ENCODE measurements at regions not wholly inside any gene's neighbourhood (a gene's known extent, or its start where the extent isn't known, plus 50 kb on each side); places are given as distances from the start of the nearest gene placed in this dataset.

- POLR2A ChIA-PET (ENCODE audit: unreplicated experiment), result interaction anchor here (0.5 kb wide), 1 partner anchor 280 kb away, joined by 4 read pairs; no protein-coding TSS in a partner anchor
- Histone ChIP-seq H3K4me2 (ENCODE audit: low read length) (no peak overlapping the region), H3K9me2 (replicated peaks; ENCODE audit: low read length) (no peaks in the 10 kb centered on the region), H3K79me2 (ENCODE audit: low read length) (no peaks in the 10 kb centered on the region), H3K4me1 (ENCODE audit: insufficient read depth, low read length) (peaks cover 45% of the 10 kb centered on the region), H3K9ac (ENCODE audit: low read length) (no peak overlapping the region), H3K9me3 (ENCODE audit: low read length) (no peaks in the 10 kb centered on the region), H3K4me3 (ENCODE audit: low read length) (no peak overlapping the region), H4K20me1 (ENCODE audit: low read length) (no peaks in the 10 kb centered on the region), H2AFZ (ENCODE audit: low read length) (no peak overlapping the region), H3K27ac (ENCODE audit: low read length) (no peak overlapping the region), H3K27me3 (ENCODE audit: low read length) (no peaks in the 10 kb centered on the region), H3F3A (ENCODE audit: low read length, unreplicated experiment) (no peaks in the 10 kb centered on the region), H3K36me3 (ENCODE audit: low read depth, low read length) (no peaks in the 10 kb centered on the region)
- BruUV-seq (replicated peaks), result no TSS peak
- intact Hi-C loops (cut with micrococcal nuclease), result loop anchor here (2.0 kb wide), 2 partner anchors 37 to 277 kb away; no protein-coding TSS in a partner anchor
- CTCF ChIA-PET, result no interaction called here
- no peak for DNase-seq
- TF ChIP-seq EZH2phosphoT487 (IDR thresholded peaks at IDR 0.05; ENCODE audit: borderline replicate concordance, low read length), result no peak
- no peak for ATAC-seq
These were observed 212.3 kb upstream of the FGF13 start for GRCh38 chrX:138923805-138924204.

DNA sequence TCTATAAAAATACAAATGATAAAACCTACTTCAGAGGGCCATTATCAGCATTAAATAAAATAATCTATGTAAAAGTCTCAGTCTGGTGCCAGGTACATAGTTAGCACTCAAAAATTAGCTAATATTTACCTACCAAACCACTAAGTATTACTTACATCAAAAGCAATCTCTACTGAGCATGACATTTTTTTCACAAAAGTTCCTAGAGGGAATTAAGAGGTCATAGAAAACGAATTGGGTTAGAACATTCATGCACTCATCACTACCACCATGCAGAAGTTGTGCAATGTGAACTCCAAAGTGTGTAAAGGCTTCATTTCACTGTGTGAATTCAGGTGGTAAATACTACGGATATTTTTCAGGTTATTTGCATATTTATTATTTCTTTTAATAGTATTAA is 209.5 kb upstream of the FGF13 start:
- no peak for ATAC-seq
- H3K4me3 ChIP-seq (ENCODE audit: low read length), result no peak overlapping the region
- TF ChIP-seq EZH2 (IDR thresholded peaks at IDR 0.05; ENCODE audit: low read length, unreplicated experiment) (no peak), EZH2phosphoT487 (IDR thresholded peaks at IDR 0.05; ENCODE audit: borderline replicate concordance, low read length) (no peak)
- TF ChIP-seq, protein P1, sequence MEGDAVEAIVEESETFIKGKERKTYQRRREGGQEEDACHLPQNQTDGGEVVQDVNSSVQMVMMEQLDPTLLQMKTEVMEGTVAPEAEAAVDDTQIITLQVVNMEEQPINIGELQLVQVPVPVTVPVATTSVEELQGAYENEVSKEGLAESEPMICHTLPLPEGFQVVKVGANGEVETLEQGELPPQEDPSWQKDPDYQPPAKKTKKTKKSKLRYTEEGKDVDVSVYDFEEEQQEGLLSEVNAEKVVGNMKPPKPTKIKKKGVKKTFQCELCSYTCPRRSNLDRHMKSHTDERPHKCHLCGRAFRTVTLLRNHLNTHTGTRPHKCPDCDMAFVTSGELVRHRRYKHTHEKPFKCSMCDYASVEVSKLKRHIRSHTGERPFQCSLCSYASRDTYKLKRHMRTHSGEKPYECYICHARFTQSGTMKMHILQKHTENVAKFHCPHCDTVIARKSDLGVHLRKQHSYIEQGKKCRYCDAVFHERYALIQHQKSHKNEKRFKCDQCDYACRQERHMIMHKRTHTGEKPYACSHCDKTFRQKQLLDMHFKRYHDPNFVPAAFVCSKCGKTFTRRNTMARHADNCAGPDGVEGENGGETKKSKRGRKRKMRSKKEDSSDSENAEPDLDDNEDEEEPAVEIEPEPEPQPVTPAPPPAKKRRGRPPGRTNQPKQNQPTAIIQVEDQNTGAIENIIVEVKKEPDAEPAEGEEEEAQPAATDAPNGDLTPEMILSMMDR (conservative IDR thresholded peaks at IDR 0.05; ENCODE audit: low read depth, low read length), result no peak
- H3K9me3 ChIP-seq (ENCODE audit: low read length), result no peaks in the 10 kb centered on the region
- no peaks in the 10 kb centered on the region for H3K36me3 ChIP-seq (ENCODE audit: low read depth, low read length)
- BruUV-seq (replicated peaks), result no TSS peak
- ChIA-PET CTCF (no interaction called here), POLR2A (ENCODE audit: unreplicated experiment) (interaction anchor here (0.7 kb wide), 1 partner anchor 17 kb away, joined by 3 read pairs; no protein-coding TSS in a partner anchor)
- peak; percentile 60 for DNase-seq
- no peaks in the 10 kb centered on the region for H3K79me2 ChIP-seq (ENCODE audit: low read length)
- H3K27me3 ChIP-seq (ENCODE audit: low read length), result no peaks in the 10 kb centered on the region
- H2AFZ ChIP-seq (ENCODE audit: low read length), result no peak overlapping the region
- no peaks in the 10 kb centered on the region for H3F3A ChIP-seq (ENCODE audit: low read length, unreplicated experiment)
- no peak overlapping the region for H3K9ac ChIP-seq (ENCODE audit: low read length)
- no peak overlapping the region for H3K4me2 ChIP-seq (ENCODE audit: low read length)
- H3K9me2 ChIP-seq (replicated peaks; ENCODE audit: low read length), result no peaks in the 10 kb centered on the region
- H4K20me1 ChIP-seq (ENCODE audit: low read length), result no peaks in the 10 kb centered on the region
- no peak overlapping the region for H3K27ac ChIP-seq (ENCODE audit: low read length)
- peaks cover 57% of the 10 kb centered on the region for H3K4me1 ChIP-seq (ENCODE audit: insufficient read depth, low read length)
- intact Hi-C loops (cut with micrococcal nuclease), result no loop called here

DNA sequence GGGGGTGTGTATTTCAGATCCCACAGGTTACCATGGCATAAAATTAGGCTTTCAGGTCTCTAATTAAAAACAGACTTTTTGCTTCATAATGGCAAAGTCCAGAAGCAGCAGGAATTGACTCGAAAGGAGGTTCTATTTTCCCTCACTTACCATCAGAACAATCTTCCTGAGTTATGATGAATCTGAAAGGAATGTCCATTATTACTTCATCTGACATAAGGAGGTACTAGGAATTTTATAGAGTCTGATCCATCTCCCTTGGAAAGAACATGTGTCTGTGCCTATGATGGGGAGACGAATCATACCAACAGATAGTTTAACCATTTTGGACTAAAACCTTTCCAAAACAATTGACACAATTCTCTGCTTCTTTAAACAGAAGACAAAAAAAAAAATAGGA is 206.3 kb upstream of the FGF13 start:
- no peak overlapping the region for H2AFZ ChIP-seq (ENCODE audit: low read length)
- peak; percentile 88 for ATAC-seq
- BruUV-seq (replicated peaks), result no TSS peak
- H3K36me3 ChIP-seq (ENCODE audit: low read depth, low read length), result no peaks in the 10 kb centered on the region
- H3K9me3 ChIP-seq (ENCODE audit: low read length), result no peaks in the 10 kb centered on the region
- intact Hi-C loops (cut with micrococcal nuclease), result no loop called here
- CTCF ChIA-PET, result no interaction called here
- TF ChIP-seq EZH2phosphoT487 (IDR thresholded peaks at IDR 0.05; ENCODE audit: borderline replicate concordance, low read length), result no peak
- no peak for TF ChIP-seq EZH2 (IDR thresholded peaks at IDR 0.05; ENCODE audit: low read length, unreplicated experiment)
- TF ChIP-seq, protein P1 (conservative IDR thresholded peaks at IDR 0.05; ENCODE audit: low read depth, low read length), result no peak
- H4K20me1 ChIP-seq (ENCODE audit: low read length), result no peaks in the 10 kb centered on the region
- H3K79me2 ChIP-seq (ENCODE audit: low read length), result no peaks in the 10 kb centered on the region
- H3F3A ChIP-seq (ENCODE audit: low read length, unreplicated experiment), result no peaks in the 10 kb centered on the region
- H3K4me2 ChIP-seq (ENCODE audit: low read length), result peak overlapping the region; percentile 57
- no peaks in the 10 kb centered on the region for H3K9me2 ChIP-seq (replicated peaks; ENCODE audit: low read length)
- H3K4me3 ChIP-seq (ENCODE audit: low read length), result no peak overlapping the region
- 0 out of 2 replicates have a peak overlapping the region, but pooled peaks have one; percentile 21 for H3K27ac ChIP-seq (ENCODE audit: low read length)
- no peak overlapping the region for H3K9ac ChIP-seq (ENCODE audit: low read length)
- DNase-seq, result peak; percentile 80
- peaks cover 40% of the 10 kb centered on the region for H3K4me1 ChIP-seq (ENCODE audit: insufficient read depth, low read length)
- POLR2A ChIA-PET (ENCODE audit: unreplicated experiment), result no interaction called here
- no peaks in the 10 kb centered on the region for H3K27me3 ChIP-seq (ENCODE audit: low read length)
